ENCODE measurements at regions not wholly inside any gene's neighbourhood (a gene's known extent, or its start where the extent isn't known, plus 50 kb on each side); places are given as distances from the start of the nearest gene placed in this dataset.

GRCh38 chr18:24725644-24726415 lies 265.4 kb downstream of the HRH4 start:
- no peak for TF ChIP-seq CTCF (conservative IDR thresholded peaks at IDR 0.05)
- H3K27ac ChIP-seq: no peak overlapping the region

- TF ChIP-seq CTCF (conservative IDR thresholded peaks at IDR 0.05): peak; percentile 89
- H3K27ac ChIP-seq: no peak overlapping the region
Observed at GRCh38 chr18:24726727-24727492, 266.5 kb downstream of the HRH4 start.

GRCh38 chr18:24727685-24728084 lies 267.2 kb downstream of the HRH4 start:
- no peak overlapping the region for H3K27ac ChIP-seq
- TF ChIP-seq CTCF (conservative IDR thresholded peaks at IDR 0.05): no peak

DNA sequence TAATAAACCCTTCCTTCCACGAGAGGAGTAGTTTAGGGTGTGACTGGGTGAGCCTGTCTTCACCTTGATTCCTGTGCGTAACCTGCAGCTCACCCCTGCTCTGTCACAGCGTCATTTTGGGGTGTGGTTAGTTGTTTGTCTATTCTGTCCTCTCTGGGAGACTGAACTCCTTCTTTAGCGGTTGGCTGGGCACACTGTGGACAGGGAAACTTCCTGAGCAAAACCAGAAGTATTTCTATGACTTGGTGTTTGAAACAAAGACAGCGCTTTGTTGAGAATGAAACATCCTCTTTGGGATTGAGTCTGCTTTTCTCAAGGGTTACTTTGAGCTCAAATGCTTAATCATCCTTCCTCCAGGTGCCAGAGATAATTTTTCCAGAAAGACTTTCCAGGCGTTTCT lies 270.7 kb downstream of the HRH4 start:
- no peak for TF ChIP-seq CTCF (conservative IDR thresholded peaks at IDR 0.05)
- no peak overlapping the region for H3K27ac ChIP-seq

DNA sequence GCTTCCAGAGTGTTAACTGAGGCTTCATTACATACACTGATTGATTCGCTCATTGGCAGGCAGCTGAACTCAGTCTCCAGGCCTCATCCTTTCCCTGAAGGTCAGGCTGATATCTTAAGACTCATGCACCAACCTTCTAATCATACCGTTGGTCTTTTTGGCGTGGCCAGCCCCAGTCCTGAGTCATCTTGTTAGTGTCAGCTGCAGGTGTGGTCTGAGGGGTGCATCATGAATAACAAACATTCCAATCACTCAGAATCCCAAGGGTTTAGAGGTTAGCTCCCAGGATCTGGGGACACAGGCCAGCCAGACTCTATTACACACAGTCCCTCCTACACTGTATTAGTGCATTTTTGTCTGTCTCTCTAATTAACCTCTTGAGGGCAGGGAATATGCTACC lies 271.5 kb downstream of the HRH4 start:
- H3K27ac ChIP-seq: no peak overlapping the region
- TF ChIP-seq CTCF (conservative IDR thresholded peaks at IDR 0.05): no peak

GRCh38 chr18:24734058-24734457 lies 273.6 kb downstream of the HRH4 start:
- no peak overlapping the region for H3K27ac ChIP-seq
- TF ChIP-seq CTCF (conservative IDR thresholded peaks at IDR 0.05): peak; percentile 90

DNA sequence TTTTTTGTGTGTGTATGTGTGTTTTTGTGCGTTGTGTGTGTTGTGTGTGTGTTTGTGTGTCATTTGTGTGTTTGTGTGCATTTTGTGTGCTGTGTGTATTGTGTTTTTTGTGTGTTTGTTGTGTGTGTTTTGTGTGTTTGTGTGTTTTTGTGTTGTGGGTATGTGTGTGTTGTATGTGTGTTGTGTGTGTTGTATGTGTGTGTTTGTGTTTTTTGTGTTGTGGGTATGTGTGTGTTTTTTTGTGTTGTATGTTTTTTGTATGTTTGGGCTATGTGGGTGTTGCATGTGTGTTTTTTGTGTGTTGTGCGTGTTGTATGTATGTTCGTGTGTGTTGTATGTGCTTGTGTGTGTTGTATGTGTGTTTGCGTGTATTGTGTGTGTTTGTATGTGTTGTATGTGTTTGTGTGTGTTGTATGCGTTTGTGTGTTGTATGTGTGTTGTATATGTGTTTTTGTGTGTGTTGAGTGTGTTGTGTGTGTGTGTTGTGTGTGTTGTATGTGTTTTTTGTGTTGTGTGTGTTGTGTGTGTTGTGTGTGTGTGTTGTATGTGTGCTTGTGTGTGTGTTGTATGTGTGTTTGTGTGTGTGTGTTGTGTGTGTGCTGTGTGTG lies 275.3 kb downstream of the HRH4 start:
- no peak overlapping the region for H3K27ac ChIP-seq
- TF ChIP-seq CTCF (conservative IDR thresholded peaks at IDR 0.05): no peak
